ENCODE measurements at regions not wholly inside any gene's neighbourhood (a gene's known extent, or its start where the extent isn't known, plus 50 kb on each side); places are given as distances from the start of the nearest gene placed in this dataset.

- TF ChIP-seq CTCF (conservative IDR thresholded peaks at IDR 0.05; ENCODE audit: low read depth, low read length): no peak
- TF ChIP-seq EZH2 (IDR thresholded peaks at IDR 0.05; ENCODE audit: borderline replicate concordance, low read depth, low read length, poor library complexity, severe bottlenecking): no peak
These were observed 149.8 kb upstream of the FOXN3 start for GRCh38 chr14:89566644-89567415.
